GM18505 (cell line): ENCODE measurements at regions not wholly inside any gene's neighbourhood (a gene's known extent, or its start where the extent isn't known, plus 50 kb on each side); places are given as distances from the start of the nearest gene placed in this dataset.

Source experiments
- ATAC-seq: cut with Tn5 transposase; IDR thresholded peaks from one replicate; pipeline ENCODE4 v1.9.1; 2021; ENCODE audit not compliant: unreplicated experiment
- POLR2A ChIP-seq: IDR thresholded peaks from 4 replicates; pipeline ENCODE4 v1.6.1; 2011; ENCODE audit warnings: borderline replicate concordance; ENCODE audit not compliant: insufficient read depth, insufficient read length; ENCODE audit errors: extremely low read depth

DNA sequence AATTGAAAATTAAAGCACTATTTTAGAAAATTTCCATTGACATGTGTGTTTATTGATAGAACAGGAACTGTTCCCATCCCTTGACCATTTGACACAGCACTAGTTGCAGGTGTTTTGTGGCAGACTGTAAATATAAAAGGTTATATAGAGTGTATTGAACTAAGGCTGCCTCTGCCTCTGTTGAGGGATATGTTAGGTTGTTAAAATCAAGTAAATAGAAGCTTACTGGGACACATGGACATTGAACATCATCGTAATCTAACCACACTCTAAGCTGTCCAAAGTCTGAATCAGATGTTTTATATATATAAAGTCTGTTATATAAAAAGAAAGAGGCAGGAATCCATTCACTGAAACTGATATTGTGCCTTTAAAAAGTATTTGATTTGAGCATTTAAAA lies 308.1 kb upstream of the PKN2 start:
- no peak for TF ChIP-seq POLR2A
- no peak for ATAC-seq

DNA sequence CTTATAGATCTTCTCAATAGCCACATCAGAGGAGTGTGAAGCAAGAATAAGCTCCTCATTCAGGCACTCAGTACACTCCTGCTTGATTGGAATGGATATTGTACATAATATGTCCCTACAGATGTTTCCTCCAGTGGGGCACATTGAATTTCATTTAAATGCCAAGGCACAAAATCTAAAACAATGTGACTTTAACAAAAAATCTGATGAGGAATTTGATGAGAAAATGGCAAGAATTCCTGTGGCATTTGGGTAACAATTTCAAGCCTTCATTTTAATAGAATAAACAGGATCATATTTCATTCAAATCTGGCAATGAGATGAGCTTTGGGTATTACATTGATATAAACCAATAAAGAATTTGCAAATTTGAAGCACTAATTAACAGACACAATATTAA lies 307.7 kb upstream of the PKN2 start:
- ATAC-seq, result no peak
- no peak for TF ChIP-seq POLR2A

DNA sequence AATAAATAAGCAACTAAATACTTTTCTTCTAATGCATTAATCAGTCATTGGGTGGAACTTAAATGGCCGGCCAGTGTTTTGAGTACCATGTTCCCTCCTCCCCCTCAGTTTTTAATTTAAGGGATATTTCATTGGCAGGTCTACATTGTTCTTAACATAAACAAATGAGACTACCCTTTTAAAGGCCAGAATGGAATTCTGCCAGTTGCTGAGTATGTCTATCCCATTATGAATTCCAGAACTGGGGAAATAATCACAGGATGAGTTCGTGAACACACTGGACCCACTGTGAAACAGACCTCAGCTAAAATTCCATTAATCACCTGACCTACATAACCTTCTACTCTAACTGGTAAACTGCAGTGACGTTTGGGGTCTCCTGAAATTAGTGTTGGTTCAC lies 305.5 kb upstream of the PKN2 start:
- no peak for TF ChIP-seq POLR2A
- no peak for ATAC-seq

DNA sequence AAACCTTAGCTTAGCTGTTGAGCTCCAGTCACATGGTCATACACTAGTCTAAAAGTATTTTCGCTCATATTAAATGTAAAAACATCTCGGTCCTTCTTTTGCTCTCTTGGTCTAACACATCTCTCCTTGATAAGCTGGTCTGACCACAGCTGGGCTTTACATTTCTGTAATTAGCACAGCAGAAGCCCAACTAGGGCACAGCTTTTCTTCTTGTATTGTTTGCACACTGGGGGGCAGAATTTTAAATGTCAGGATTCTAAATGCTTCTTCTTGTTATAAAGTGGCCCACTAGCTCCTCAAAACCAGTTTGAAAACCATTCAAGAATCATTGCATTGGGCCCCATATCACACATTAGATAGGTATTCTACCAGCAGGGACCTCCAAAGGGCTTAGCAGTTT lies 289.1 kb upstream of the PKN2 start:
- no peak for TF ChIP-seq POLR2A
- no peak for ATAC-seq

DNA sequence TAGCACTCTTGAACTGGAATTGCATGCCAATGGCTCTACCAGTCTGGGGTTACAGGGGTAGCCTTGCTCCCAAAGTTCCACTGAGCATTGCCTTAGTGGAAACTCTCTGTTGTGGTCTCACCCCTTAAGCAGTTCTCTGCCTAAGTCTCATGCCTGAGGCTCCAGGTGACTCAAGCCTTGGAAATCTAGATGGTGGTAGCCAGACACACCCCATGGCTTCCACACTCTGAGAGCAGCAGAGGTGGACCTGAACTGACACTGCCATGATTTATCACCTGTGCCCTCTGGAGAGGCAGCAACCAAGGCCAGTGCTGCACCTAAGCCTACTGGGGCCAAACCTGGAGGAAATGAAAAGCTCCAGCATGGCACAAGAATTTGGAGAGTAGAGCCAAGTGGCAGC lies 285.7 kb upstream of the PKN2 start:
- TF ChIP-seq POLR2A, result no peak
- no peak for ATAC-seq

DNA sequence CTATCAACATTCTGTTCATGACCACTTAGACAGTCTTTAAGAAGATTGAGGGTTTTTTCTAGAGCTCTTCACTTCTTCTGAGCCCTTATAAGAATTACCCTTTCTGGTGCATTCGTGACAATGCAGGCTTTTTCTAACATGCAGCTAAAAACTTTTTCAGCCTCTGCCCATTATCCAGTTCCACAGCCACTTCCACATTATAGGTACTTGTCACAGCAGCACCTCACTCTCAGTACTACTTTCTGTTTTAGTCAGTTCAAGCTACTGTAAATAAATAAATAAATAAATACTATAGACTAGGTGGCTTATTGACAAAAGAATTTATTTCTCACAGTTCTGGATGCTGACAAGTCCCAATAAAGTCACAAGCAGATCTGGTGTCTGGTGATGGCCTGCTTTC lies 284.4 kb upstream of the PKN2 start:
- peak; percentile 67 for ATAC-seq
- no peak for TF ChIP-seq POLR2A

DNA sequence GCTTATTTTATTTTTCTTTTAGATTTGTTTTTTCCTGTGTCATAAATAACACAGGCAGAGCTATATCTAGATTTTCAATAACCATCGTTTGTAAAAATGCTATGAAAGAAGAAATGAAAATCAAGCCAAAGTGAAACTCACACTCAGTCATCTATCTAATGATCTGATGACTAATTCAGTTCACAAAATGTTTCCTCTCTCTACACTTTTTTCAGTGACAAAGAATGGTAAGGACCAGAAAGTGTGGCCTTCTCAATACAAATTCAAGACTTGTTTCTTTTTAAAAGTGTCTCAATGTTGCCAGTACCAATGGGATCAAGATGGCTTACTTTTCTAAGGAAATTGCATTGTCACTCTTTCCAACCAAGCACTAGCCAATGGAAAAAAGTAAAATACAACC lies 282.8 kb upstream of the PKN2 start:
- peak; percentile 81 for ATAC-seq
- no peak for TF ChIP-seq POLR2A

DNA sequence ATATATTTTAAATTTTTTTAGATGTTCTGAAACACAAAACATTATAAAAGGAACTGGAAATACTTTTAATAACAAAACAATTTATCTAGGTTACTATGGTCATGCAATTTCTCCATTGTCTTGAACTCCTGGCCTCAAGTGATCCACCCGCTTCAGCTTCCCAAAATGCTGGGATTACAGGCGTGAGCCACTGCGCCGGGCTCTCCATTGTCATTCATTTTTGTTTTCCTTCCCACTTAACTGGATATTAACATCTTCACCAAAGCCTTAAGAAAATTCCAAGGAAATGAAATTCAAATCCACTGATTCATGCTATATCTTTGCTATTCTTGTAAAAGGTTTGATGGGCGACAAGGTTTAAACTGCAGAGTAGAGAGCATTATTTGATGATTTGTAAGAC lies 279.5 kb upstream of the PKN2 start:
- no peak for ATAC-seq

DNA sequence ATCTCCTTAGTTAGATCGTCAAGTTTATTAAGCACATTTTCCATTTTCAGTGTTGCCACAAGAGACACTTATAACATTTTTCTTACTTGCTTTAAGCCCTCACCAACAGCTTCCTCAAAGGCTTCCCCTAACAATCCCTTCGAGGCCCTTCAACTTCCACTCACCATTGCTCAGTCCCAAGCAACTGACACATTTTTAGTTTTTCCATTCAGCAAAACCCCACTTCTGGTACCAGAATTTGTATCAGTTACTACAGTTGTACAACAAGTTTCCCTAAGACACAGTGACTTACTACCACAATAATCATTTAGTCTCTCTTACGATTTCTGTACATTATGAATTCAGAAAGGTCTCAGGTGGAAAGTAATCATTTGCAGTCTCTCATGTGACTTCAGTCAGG lies 276.8 kb upstream of the PKN2 start:
- no peak for ATAC-seq
- no peak for TF ChIP-seq POLR2A

More for the DNA sequence above, 279.5 kb upstream of the PKN2 start:
- TF ChIP-seq POLR2A, result no peak

DNA sequence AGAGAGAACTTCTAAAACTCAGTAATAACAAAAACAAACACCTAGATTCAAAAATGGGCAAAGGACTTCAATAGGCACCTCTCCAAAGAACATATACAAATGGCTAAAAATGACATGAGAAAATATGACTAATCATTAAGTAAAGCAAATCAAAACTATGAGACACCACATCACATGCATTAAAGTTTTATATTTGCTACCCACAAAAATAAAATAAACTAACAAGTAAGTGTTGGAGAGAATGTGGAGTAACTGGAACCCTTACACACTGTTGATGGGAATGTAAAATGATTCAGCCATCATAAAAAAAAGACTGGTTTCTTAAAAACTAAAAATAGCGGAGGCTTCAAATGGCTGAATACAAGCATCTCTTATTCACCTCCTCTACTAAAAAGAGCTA lies 262.1 kb upstream of the PKN2 start:
- TF ChIP-seq POLR2A, result no peak
- ATAC-seq, result no peak

DNA sequence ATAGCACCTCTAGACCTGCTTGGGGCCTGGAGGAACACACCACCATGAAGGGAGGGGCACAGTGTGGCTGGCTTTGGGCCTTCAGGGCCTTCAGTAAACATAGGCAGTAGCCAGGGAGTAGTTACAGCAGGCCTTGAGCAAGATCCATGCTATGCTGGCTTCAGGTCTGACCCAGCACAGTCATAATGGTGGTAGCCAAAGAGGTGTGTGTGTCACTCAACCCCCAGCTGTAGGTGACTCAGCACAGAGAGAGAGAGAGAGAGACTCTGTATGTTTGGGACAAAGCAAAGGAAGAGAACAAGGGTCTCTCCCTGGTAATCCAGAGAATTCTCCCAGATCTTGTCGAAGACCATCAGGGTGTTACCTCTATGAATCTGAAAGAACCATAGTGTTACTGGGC lies 250.5 kb upstream of the PKN2 start:
- TF ChIP-seq POLR2A, result no peak
- no peak for ATAC-seq

DNA sequence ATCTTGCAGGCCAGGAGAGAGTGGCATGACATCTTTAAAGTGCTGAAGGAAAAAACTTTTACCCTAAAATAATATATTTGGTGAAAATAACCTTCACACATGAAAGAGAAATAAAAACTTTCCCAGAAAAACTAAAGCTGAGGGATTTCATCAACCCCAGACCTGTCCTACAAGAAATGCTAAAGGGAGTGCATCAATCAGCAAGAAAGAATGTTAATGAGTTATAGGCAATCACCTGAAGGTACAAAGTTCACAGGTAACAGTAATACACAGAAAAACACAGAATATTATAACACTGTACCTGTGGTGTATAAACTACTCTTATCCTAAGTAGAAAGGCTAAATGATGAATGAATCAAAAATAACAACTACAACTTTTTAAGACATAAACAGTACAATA lies 249.2 kb upstream of the PKN2 start:
- ATAC-seq, result no peak
- no peak for TF ChIP-seq POLR2A

DNA sequence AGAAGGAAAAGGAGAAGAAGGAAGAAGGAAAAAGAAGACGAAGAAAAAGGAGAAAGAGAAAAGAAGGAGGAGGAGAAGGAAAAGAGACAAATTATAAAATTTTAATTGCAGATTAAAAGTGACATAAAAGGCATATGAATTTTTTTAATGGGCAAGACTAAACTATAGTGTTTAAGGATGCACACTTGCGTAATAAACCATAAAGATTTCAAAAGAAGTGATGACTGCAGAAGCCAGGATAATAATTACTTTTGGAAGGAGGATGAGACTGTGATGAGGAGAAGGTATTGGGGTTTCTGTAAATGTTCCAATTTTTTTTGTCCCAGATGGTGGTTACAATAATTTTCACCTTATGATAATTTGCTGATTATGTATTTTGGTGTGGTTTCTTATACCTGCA lies 243.1 kb upstream of the PKN2 start:
- ATAC-seq, result no peak
- no peak for TF ChIP-seq POLR2A

DNA sequence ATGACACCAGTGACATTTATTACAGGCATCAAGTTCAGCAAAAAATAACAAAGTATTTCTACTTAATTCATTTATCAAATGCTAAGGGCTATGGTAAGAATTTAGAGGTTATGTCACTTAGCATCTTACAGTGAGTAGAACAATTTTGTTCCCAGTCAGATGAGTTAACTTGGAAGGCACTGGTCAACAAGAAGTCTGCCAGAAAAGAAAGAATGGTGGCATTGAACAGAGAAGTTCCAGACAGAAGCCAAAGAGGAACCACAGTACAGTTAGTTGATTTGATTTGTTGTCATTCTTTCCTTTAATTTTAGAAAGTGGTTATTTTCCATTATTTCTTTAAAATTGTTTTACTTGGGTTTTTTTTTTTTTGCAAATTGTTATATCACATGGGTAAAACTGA lies 232.2 kb upstream of the PKN2 start:
- TF ChIP-seq POLR2A, result no peak
- ATAC-seq, result no peak

DNA sequence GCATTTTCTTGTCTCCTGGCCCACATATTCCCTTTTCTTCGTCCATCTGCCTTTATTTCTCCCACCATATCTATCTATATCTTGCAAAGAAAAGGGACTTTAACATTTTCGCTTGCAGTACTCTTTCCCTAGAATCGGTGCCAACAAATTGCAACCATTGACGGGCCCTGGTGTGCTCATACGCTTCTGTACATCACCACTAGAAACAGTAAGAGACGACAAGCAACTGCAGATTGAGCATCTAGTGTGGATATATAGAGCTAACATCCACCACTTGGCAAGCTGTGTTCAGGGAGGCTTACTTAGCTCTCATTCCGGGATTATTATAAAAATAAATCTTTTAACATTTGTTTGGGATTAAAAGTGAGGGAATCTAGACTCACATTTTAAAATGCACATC lies 230.8 kb upstream of the PKN2 start:
- no peak for ATAC-seq

More for the DNA sequence above, 230.8 kb upstream of the PKN2 start:
- no peak for TF ChIP-seq POLR2A
